ENCODE measurements at regions not wholly inside any gene's neighbourhood (a gene's known extent, or its start where the extent isn't known, plus 50 kb on each side); places are given as distances from the start of the nearest gene placed in this dataset.

DNA sequence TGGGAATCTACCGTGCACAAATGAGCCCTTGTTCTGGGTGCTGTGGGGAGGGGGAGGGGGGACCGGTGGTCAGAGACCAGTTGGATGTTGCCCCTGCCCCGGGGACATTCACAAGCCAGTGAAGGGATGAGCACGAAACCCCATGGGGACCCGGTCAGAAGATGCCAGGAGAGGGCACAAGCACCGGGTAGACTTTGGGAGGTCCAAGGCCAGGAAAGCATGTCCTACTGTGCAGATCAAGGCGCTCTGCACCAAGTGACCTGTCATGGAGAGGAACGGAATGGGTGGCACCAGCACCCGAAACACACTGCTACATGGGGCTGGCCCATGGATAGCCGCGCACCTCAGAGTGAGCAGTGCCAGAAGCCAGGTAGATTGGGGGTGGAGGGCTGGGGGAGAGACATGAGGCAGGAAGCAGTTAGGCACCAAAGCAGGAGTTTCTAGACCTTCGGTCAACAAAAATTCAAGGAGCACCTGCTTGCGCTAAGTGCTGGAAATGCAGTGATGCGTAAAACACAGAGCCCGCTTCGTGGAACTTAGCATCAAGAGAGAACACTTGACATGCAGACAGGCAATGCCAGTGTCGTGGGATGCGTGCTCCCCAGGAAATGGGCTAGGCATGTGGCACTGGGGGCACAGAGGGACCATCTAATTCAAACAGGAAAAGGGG, 99.1 kb downstream of the CPN2 start:
- Histone ChIP-seq H3K79me2 (ENCODE audit: insufficient read depth, low read length) (no peaks in the 10 kb centered on the region), H3K4me2 (ENCODE audit: insufficient read depth, insufficient read length, low read length) (no peak overlapping the region), H3K27ac (ENCODE audit: insufficient read length, low read depth, low read length) (no peak overlapping the region), H3K23ac (ENCODE audit: insufficient read length, low read depth, low read length) (no peak overlapping the region), H4K91ac (ENCODE audit: insufficient read length, low read depth, low read length) (no peak overlapping the region), H3K4me1 (ENCODE audit: insufficient read depth, low read length) (no peaks in the 10 kb centered on the region; the same call in none of the 2 replicates), H3K56ac (ENCODE audit: insufficient read length, low read depth, low read length) (no peak overlapping the region), H3K14ac (ENCODE audit: insufficient read depth, low read length) (no peak overlapping the region), H4K8ac (replicated peaks; ENCODE audit: insufficient read length, low read depth, low read length) (no peak overlapping the region), H3K79me1 (ENCODE audit: insufficient read depth, low read depth, low read length, poor library complexity, severe bottlenecking) (no peaks in the 10 kb centered on the region), H3K9ac (ENCODE audit: extremely low read depth, insufficient read length, low read length) (no peak overlapping the region), H3K9me3 (ENCODE audit: control insufficient read depth, low read depth, low read length) (no peaks in the 10 kb centered on the region), H2BK20ac (ENCODE audit: low read depth, low read length, poor library complexity, severe bottlenecking) (no peak overlapping the region), H4K5ac (ENCODE audit: insufficient read length, low read depth, low read length) (no peak overlapping the region), H2BK120ac (ENCODE audit: low read depth, low read length, poor library complexity, severe bottlenecking) (no peak overlapping the region), H2BK12ac (ENCODE audit: insufficient read length, low read depth, low read length) (no peak overlapping the region), H2AK5ac (ENCODE audit: insufficient read length, low read length) (no peak overlapping the region), H3K18ac (ENCODE audit: insufficient read length, low read depth, low read length) (no peak overlapping the region), H3K23me2 (ENCODE audit: insufficient read length, low read depth, low read length, poor library complexity, severe bottlenecking) (no peaks in the 10 kb centered on the region), H2BK5ac (ENCODE audit: insufficient read length, low read length) (no peak overlapping the region), H3K27me3 (ENCODE audit: insufficient read depth, low read length) (no peaks in the 10 kb centered on the region), H3K4ac (ENCODE audit: low read depth, low read length) (no peak overlapping the region), H3T11ph (ENCODE audit: low read length) (no peak overlapping the region), H2BK15ac (ENCODE audit: low read depth, low read length) (no peak overlapping the region), H2AFZ (ENCODE audit: low read length) (no peak overlapping the region), H4K20me1 (ENCODE audit: control insufficient read depth, insufficient read depth, insufficient read length) (no peaks in the 10 kb centered on the region)
- Mint-ChIP-seq H3K27ac (no peak overlapping the region; a peak in 1 of 7 replicates), H3K36me3 (ENCODE audit: insufficient read depth in 1 of 3, low read depth in 3 of 3) (no peaks in the 10 kb centered on the region), H3K4me1 (peaks cover 11 to 20% of the 10 kb centered on the region in 2 experiments), H3K9me3 (no peaks in the 10 kb centered on the region), H3K4me3 (no peak overlapping the region), H3K27me3 (ENCODE audit: low read depth) (peaks cover 9% of the 10 kb centered on the region)
- DNase-seq: no peak
- WGBS (ENCODE audit: extremely low coverage, insufficient read length, low lambda C conversion rate): no CpG with 5 or more reads among the region's 18 CpGs
- TF ChIP-seq, protein P1, sequence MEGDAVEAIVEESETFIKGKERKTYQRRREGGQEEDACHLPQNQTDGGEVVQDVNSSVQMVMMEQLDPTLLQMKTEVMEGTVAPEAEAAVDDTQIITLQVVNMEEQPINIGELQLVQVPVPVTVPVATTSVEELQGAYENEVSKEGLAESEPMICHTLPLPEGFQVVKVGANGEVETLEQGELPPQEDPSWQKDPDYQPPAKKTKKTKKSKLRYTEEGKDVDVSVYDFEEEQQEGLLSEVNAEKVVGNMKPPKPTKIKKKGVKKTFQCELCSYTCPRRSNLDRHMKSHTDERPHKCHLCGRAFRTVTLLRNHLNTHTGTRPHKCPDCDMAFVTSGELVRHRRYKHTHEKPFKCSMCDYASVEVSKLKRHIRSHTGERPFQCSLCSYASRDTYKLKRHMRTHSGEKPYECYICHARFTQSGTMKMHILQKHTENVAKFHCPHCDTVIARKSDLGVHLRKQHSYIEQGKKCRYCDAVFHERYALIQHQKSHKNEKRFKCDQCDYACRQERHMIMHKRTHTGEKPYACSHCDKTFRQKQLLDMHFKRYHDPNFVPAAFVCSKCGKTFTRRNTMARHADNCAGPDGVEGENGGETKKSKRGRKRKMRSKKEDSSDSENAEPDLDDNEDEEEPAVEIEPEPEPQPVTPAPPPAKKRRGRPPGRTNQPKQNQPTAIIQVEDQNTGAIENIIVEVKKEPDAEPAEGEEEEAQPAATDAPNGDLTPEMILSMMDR (conservative IDR thresholded peaks at IDR 0.05): no peak

Measured in H9 (cell line).